ENCODE measurements at regions not wholly inside any gene's neighbourhood (a gene's known extent, or its start where the extent isn't known, plus 50 kb on each side); places are given as distances from the start of the nearest gene placed in this dataset.

DNA sequence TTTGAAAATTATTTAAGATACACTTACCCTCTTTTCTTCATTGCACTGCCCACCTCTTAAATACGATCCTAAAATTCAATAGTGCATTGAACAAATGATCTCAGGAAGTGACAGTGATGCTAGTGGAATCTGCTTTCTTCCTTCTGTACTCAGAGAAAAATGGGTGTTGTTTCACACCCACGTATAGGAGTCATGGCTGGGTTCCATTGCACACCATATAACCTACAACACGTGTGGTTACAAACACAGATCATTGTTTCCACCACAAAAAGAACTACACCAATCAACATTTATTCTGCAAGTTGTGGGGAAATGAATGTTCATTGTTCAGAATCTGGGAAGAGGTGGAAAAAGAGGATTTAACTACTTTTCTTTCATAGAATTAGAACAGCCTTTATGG, 275.9 kb downstream of the MAN2A1 start:
- no peaks in the 10 kb centered on the region for H3K9me3 Mint-ChIP-seq (ENCODE audit: low read depth)
- TF ChIP-seq, protein P1, sequence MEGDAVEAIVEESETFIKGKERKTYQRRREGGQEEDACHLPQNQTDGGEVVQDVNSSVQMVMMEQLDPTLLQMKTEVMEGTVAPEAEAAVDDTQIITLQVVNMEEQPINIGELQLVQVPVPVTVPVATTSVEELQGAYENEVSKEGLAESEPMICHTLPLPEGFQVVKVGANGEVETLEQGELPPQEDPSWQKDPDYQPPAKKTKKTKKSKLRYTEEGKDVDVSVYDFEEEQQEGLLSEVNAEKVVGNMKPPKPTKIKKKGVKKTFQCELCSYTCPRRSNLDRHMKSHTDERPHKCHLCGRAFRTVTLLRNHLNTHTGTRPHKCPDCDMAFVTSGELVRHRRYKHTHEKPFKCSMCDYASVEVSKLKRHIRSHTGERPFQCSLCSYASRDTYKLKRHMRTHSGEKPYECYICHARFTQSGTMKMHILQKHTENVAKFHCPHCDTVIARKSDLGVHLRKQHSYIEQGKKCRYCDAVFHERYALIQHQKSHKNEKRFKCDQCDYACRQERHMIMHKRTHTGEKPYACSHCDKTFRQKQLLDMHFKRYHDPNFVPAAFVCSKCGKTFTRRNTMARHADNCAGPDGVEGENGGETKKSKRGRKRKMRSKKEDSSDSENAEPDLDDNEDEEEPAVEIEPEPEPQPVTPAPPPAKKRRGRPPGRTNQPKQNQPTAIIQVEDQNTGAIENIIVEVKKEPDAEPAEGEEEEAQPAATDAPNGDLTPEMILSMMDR (IDR thresholded peaks at IDR 0.05; ENCODE audit: unreplicated experiment): no peak
- no peaks in the 10 kb centered on the region for H3K27me3 Mint-ChIP-seq
- H3K27ac Mint-ChIP-seq: no peak overlapping the region
- H3K4me1 Mint-ChIP-seq (ENCODE audit: low read depth): no peaks in the 10 kb centered on the region
- no peaks in the 10 kb centered on the region for H3K36me3 Mint-ChIP-seq (ENCODE audit: insufficient read depth)
- DNase-seq (ENCODE audit: low spot score, unreplicated experiment): no peak
- H3K4me3 Mint-ChIP-seq (ENCODE audit: low read depth): no peak overlapping the region

DNA sequence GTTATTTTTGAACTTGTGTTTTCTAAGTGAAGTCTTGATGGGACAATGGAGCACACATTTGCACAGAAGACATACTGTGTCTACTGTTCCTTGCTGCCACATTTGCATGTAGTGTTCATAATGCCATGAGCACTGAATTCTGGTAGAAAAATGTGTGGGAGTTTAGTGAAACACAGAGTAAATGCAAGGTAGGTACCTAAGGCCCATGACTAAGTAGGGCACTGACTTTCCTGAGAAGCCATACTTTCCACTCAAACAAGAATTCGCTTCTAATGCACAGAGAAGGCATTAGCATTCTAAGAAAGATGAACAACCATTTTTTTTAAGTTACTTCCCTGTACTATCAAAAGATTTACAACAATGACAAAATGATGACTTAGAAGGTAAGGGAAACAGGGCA, 282.2 kb downstream of the MAN2A1 start:
- DNase-seq (ENCODE audit: low spot score, unreplicated experiment): no peak
- H3K27me3 Mint-ChIP-seq: no peaks in the 10 kb centered on the region
- H3K4me1 Mint-ChIP-seq (ENCODE audit: low read depth): no peaks in the 10 kb centered on the region
- H3K4me3 Mint-ChIP-seq (ENCODE audit: low read depth): no peak overlapping the region
- no peaks in the 10 kb centered on the region for H3K9me3 Mint-ChIP-seq (ENCODE audit: low read depth)
- no peaks in the 10 kb centered on the region for H3K36me3 Mint-ChIP-seq (ENCODE audit: insufficient read depth)
- no peak overlapping the region for H3K27ac Mint-ChIP-seq
- TF ChIP-seq, protein P1 (IDR thresholded peaks at IDR 0.05; ENCODE audit: unreplicated experiment): no peak

DNA sequence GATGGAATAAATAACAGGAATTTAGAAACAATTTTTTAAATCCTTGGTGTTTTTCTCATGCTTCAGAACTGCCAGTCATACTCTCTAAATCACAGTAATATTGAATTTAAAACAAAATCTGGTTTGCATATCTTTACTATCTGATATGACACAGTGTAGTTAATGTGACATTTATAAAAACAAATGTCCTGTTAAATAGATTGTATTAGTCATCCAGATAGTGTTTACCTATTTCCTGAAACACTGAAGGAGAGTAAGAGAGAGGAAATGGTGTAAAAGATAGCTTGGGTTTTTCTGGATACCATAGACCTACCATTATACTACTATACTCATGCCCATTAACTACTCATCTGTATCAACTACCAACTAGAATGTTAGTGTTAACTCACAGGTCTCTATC, 292.3 kb downstream of the MAN2A1 start:
- TF ChIP-seq, protein P1 (IDR thresholded peaks at IDR 0.05; ENCODE audit: unreplicated experiment): no peak
- Mint-ChIP-seq H3K36me3 (ENCODE audit: insufficient read depth) (no peaks in the 10 kb centered on the region), H3K4me3 (ENCODE audit: low read depth) (no peak overlapping the region), H3K9me3 (ENCODE audit: low read depth) (peaks cover 10% of the 10 kb centered on the region), H3K4me1 (ENCODE audit: low read depth) (peaks cover 3% of the 10 kb centered on the region), H3K27ac (no peak overlapping the region), H3K27me3 (no peaks in the 10 kb centered on the region)
- DNase-seq (ENCODE audit: low spot score, unreplicated experiment): no peak

GRCh38 chr5:109982966-109983534, 293.3 kb downstream of the MAN2A1 start:
- no peak for DNase-seq (ENCODE audit: low spot score, unreplicated experiment)
- Mint-ChIP-seq H3K36me3 (ENCODE audit: insufficient read depth) (no peaks in the 10 kb centered on the region), H3K27ac (no peak overlapping the region), H3K4me3 (ENCODE audit: low read depth) (no peak overlapping the region), H3K4me1 (ENCODE audit: low read depth) (peaks cover 8% of the 10 kb centered on the region), H3K27me3 (no peaks in the 10 kb centered on the region), H3K9me3 (ENCODE audit: low read depth) (peaks cover 10% of the 10 kb centered on the region)
- TF ChIP-seq, protein P1 (IDR thresholded peaks at IDR 0.05; ENCODE audit: unreplicated experiment): no peak

GRCh38 chr5:109986726-109987125, 297.0 kb downstream of the MAN2A1 start:
- H3K27ac Mint-ChIP-seq: no peak overlapping the region
- no peaks in the 10 kb centered on the region for H3K36me3 Mint-ChIP-seq (ENCODE audit: insufficient read depth)
- TF ChIP-seq, protein P1 (IDR thresholded peaks at IDR 0.05; ENCODE audit: unreplicated experiment): no peak
- peaks cover 14% of the 10 kb centered on the region for H3K9me3 Mint-ChIP-seq (ENCODE audit: low read depth)
- DNase-seq (ENCODE audit: low spot score, unreplicated experiment): no peak
- H3K4me1 Mint-ChIP-seq (ENCODE audit: low read depth): peaks cover 35% of the 10 kb centered on the region
- no peak overlapping the region for H3K4me3 Mint-ChIP-seq (ENCODE audit: low read depth)
- H3K27me3 Mint-ChIP-seq: no peaks in the 10 kb centered on the region
